ENCODE measurements at regions not wholly inside any gene's neighbourhood (a gene's known extent, or its start where the extent isn't known, plus 50 kb on each side); places are given as distances from the start of the nearest gene placed in this dataset.
"Not testable (repeated sequence)": the region's sequence is repeated elsewhere in the genome, so short reads cannot be mapped to it uniquely, and the experiment has no call there.

DNA sequence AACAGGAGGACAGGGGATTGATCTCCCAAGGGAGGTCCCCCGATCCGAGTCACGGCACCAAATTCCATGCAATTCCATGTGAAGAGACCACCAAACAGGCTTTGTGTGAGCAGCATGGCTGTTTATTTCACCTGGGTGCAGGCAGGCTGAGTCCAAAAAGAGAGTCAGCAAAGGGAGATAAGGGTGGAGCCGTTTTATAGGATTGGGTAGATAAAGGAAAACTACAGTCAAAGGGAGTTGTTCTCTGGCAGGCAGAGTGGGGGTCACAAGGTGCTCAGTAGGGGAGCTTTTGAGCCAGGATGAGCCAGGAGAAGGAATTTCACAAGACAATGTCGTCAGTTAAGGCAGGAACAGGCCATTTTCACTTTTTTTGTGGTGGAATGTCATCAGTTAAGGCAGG lies 752.7 kb downstream of the GALC start:
- not testable (repeated sequence) for DNase-seq (ENCODE audit: low read depth)

- no peak for DNase-seq (ENCODE audit: low read depth)
Measured at GRCh38 chr14:87233806-87234384, 759.1 kb downstream of the GALC start.

DNA sequence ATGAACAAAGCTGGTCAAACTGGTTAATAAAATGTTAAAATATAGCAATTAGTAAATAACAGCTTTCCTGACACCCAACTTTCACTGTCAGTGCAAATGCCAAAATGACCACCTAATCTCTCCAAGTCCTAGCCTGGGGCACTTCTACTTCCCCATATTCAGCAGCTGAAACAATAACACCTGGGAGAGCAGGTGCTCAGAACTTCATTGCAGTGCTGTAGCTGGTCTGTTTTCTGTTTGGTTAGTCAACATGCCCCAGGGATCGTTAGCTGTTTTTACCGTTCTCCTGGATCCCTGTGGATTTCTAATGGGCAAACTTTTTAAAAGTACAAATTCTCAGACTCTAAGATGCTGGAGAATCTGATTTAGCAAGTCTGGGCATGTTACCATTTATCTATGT lies 759.7 kb downstream of the GALC start:
- DNase-seq (ENCODE audit: low read depth), result no peak

GRCh38 chr14:87231336-87232026 lies 761.5 kb downstream of the GALC start:
- DNase-seq (ENCODE audit: low read depth), result no peak

DNA sequence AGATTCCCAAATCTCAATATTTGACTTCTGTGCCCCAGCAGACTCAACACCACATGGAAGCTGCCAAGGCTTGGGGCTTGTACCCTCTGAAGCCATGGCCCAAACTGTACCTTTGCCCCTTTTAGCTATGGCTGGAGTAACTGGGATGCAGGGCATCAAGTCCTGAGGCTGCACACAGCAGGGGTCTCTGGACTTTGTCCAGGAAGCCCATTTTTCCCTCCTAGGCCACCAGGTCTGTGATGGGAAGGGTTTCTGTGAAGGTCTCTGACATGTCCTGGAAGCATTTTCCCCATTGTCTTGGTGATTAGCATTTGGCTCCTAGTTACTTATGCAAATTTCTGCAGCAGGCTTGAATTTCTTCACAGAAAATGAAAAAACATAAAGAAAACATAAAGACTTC lies 762.3 kb downstream of the GALC start:
- DNase-seq (ENCODE audit: low read depth), result no peak

- no peak for DNase-seq (ENCODE audit: low read depth)
Measured at GRCh38 chr14:87229131-87229530, 763.9 kb downstream of the GALC start.

- no peak for DNase-seq (ENCODE audit: low read depth)
Measured at GRCh38 chr14:87217023-87217422, 776.0 kb downstream of the GALC start.

- DNase-seq (ENCODE audit: low read depth), result no peak
Measured at GRCh38 chr14:87214558-87214957, 778.4 kb downstream of the GALC start.

- no peak for DNase-seq (ENCODE audit: low read depth)
Measured at GRCh38 chr14:87207756-87208155, 785.2 kb downstream of the GALC start.

DNA sequence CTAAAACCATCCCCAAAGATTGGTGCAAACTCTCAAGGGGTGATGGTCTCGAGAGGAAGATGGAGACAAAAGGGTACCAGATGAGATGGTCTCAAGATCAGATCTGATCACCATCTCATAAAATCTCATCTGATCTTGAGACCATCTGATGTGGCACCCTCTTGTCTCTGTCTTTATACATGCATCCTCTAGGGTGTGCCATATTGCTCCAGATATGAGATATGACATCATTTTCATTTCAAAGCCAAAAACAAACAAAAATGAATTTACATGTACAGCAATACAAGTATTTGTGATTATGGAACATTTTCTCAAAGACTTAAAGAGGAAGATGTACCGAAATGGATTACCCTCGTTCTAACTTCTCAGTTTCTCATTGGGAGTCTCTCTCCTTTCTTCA lies 787.2 kb downstream of the GALC start:
- no peak for DNase-seq (ENCODE audit: low read depth)

DNA sequence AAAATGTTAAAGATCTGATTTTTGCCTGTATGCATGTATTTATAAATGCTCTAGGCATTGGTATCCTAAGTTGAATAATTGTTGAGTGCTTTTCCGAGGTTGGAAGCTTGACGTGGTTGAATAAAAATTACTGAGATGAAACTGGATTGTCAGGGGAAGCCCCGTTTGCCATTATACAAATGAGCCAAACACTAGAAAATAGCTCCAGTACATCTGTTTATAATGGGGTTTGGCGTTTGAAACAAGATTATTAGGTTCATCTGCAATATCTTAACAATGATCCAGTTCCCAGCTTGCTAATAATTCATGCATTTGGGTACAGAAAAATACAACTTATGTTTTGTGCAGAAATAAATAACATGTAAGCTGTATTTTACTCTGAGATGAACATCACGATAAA lies 789.6 kb downstream of the GALC start:
- no peak for DNase-seq (ENCODE audit: low read depth)

DNA sequence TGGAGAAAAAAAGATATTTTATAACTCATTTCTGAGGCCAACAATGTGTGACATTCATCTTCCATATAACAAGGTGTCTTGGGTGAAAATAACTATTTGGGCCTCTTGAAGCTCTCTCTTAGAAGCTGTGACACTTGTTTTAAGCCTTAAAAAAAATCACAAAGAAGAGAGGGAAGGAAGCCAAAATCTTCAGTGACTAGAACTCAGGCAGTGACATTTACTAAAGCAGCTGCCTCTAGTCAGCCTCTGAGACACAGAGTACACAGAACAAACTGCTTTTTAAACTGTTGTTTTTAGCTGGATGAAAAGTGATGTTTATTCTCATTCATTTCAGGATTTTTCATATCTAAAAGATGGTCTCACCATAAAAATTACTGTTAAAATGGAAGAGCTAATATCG lies 793.6 kb downstream of the GALC start:
- no peak for DNase-seq (ENCODE audit: low read depth)

GRCh38 chr14:87196436-87196835 lies 796.5 kb downstream of the GALC start:
- DNase-seq (ENCODE audit: low read depth), result no peak

DNA sequence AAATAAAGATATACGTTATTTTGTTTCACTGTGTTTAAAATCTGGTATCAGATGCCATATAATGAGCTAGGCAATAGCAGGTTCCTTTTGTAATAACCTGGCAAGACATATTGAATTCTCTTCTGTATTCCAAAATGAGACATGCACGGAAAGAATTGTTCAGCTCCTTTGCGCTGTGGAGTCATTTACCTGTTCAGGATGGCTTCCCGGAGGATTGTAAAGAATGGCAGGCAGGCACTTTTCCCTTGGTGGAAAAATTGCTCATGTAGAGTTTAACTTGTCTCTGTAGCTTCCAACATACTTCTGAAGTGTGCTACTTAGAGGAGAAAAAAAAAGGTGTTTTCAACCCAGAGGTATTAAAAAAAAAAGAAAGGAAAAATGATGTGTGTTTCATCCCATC lies 805.2 kb downstream of the GALC start:
- no peak for DNase-seq (ENCODE audit: low read depth)

DNA sequence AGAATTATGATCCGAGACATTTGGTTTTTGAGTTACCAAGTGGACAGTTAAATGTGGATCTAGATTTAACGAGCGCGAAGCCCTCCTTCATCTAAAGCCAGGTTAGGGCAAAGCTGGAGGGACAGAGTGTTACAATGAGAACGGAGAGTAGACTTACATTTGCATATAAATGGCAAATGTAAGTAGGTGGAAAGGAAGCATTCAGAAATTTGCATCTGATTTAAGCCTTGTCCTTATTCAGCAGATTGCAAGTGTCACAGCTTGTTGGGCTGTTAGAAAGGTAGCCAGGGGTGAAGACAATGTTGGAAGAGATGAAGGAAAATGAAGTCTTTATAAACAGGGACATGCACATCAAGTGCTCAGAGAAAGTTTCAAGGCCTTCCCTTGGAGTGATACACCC lies 806.2 kb downstream of the GALC start:
- DNase-seq (ENCODE audit: low read depth), result no peak

DNA sequence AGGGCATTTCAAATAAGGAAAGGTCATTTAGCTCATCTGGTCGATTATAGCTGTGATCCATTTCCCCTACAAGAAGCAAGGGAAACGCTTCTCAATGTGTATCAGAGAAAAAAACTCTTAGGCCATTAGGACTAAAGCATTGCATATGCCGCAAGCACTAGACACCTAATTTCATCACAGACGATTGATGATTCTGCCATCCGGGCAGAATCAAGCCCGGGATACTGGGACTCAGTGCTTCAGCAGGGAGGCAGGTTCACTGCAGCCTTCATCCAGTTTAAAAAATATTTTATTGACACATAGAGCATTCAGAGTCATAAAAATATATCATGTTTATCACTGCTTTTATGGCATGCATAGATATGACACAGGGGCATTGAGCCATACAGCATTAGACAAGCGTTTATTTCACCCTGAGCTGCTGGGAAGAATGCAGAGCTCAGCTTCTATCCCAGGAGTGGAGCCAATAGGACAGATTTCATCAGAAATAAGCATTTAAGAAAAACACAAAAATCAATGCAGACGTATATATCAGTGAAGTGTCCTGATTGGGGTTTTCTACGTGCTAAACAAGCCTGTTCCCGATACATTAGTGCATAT lies 806.9 kb downstream of the GALC start:
- DNase-seq (ENCODE audit: low read depth), result no peak

DNA sequence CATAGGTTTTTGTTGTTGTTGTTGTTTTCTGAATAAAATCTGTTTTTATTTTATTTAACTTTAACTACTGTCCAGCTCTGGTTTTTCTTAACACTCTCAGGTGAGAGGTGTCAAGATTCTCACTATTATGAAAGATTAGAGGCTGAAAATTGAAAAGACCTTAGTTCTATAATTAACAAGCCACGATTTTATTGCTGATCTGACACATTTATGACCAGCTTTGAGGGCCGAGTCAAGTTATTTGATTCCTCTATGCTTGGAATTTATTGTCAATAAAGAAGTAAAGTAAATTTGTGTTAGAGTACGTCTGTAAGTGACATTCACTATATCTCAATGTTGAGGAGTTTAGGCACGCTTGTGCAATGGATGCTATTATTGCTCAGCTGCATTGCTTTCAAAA lies 808.8 kb downstream of the GALC start:
- DNase-seq (ENCODE audit: low read depth), result no peak

DNA sequence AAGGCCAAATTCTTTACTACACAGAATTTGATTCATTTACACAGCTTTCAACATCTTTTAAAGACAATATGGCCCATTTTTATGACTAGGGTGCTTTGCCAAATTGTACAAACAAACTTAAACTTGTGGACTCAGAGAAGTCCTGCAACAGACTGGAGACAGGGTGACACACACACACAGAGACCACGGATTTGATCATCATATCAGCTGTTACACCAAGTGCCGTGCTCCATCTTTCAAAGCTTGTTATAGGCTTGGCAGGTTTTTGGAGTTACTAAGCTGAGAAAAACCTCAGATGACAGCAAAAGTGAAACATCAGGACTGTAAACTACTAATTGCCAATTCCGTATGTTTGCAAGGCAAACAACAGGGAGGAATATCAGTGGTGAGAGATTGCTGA lies 811.7 kb downstream of the GALC start:
- DNase-seq (ENCODE audit: low read depth), result no peak

DNA sequence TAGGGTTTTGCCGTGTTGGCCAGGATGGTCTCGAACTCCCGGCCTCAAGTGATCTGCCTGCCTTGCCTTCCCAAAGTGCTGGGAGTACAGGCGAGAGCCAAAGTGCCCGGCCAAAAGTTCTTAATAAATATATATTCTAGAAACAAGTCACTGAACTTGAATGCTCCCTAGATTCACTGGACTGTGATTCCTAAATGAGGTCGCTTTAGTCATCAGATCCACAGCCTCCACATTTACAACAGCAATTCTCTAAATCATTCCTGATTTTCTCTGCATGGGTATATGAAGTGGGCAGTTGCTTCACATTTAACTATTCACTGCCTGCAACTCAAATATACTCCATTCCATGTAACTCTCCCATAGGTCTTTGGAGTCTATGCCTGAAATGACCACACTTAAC lies 813.0 kb downstream of the GALC start:
- no peak for DNase-seq (ENCODE audit: low read depth)

- DNase-seq (ENCODE audit: low read depth), result no peak
Measured at GRCh38 chr14:87178277-87178676, 814.7 kb downstream of the GALC start.

GRCh38 chr14:87175175-87175574 lies 817.8 kb downstream of the GALC start:
- no peak for DNase-seq (ENCODE audit: low read depth)

DNA sequence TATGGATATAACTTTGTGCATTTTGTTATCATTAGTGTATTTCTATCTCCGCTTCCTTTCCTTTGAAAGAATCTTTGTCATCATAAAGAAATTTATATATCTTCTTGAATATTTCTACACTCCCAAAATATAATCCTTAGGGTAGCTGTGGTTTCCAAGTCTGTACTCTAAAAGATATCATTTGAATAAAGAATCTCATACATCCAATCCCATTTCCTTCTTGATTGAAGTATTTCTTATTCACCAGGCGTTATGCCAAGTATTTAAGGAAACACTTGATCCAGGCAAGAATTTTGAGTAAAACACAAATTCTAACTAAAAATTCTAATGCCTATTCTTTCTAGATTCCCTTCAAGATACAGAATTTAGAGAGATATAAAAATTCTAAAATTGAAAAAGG lies 821.8 kb downstream of the GALC start:
- DNase-seq (ENCODE audit: low read depth), result no peak

DNA sequence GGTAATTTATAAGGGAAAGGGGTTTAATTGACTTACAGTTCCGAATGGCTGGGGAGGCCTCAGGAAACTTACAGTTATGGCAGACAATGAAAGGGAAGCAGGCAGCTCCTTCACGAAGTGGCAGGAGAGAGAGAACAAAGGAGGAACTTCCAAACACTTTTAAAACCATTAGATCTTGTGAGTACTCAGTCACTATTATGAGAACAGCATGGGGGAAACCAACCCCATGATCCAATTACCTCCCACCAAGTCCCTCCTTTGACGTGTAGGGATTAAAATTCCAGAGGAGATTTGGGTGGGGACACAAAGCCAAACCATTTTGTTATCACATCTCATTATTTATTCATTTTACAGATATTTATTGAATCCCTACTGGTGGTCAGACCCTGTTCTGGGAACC lies 822.8 kb downstream of the GALC start:
- DNase-seq (ENCODE audit: low read depth), result no peak

DNA sequence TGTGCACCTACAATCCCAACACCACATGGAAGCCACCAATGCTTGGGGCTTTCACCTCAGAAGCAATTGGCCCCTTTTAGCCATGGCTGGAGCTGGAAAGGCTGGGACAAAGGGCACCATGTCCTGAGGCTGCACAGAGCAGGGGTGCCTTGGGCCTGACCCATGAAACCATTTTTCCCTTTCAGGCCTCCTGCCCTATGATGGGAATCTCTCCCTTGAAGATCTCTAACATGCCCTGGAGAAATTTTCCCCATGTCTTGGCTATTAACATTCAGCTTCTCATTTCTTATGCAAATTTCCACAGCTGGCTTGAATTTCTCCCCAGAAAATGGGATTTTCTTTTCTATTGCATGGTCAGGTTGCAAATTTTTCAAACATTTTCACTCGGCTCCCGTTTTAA lies 823.6 kb downstream of the GALC start:
- no peak for DNase-seq (ENCODE audit: low read depth)
